K562 (cell line): ENCODE measurements at regions not wholly inside any gene's neighbourhood (a gene's known extent, or its start where the extent isn't known, plus 50 kb on each side); places are given as distances from the start of the nearest gene placed in this dataset.

Source experiments
- ATAC-seq: fragments of 200-7000 bp; cut with Tn5 transposase; 3 replicates; pipeline ENCODE4 v1.9.1; 2020; ENCODE audit warnings: moderate library complexity
- BruUV-seq: library from RNA; stranded (reverse); fragments of 400-500 nt; replicated peaks from 2 replicates; lab custom pipeline; 2021; lab: Mats Ljungman, UMichigan
- CTCF ChIA-PET: fragments of 300-600 bp; formaldehyde crosslinking; extraction: SDS; loops from one replicate; lab custom pipeline; 2021; ENCODE audit warnings: low intra/inter-chr PET ratio; lab: Yijun Ruan, JAX
- POLR2A ChIA-PET: fragments of 300-600, 350-650 bp; sonication (Branson Sonifier 250); formaldehyde crosslinking; extraction: SDS; loops from one replicate; lab custom pipeline; 2021; ENCODE audit warnings: antibody characterized with exemption, inconsistent platforms; lab: Yijun Ruan, JAX
- DNase-seq, 4 experiments: peaks; one replicate each; pipeline versions ENCODE4 v3.0.0 to v3.0.0-alpha.2; 2011 to 2018; ENCODE audit warnings: low spot score in 3 of 4, mixed read lengths in 3 of 4; ENCODE audit errors: extremely low read depth in 1 of 4
- FAIRE-seq: peaks from 2 replicates; lab custom pipeline; 2011; peaks lifted over from hg19 to GRCh38; lab: Jason Lieb, UNC
- H2AFZ ChIP-seq: 2 replicates; pipeline ENCODE4 v1.6.0; 2011; ENCODE audit warnings: low read depth, low read length, control low read depth, inconsistent platforms
- H3K27ac ChIP-seq: fragments of 200-600 bp; 3 replicates; pipeline ENCODE4 v1.8.0; 2011; ENCODE audit warnings: low read depth, mild to moderate bottlenecking, control low read depth, inconsistent platforms, low read length, moderate library complexity, mixed read lengths; ENCODE audit errors: extremely low read depth
- H3K27me3 ChIP-seq, 2 experiments: fragments of 300-600 bp in 1 of 2; 2 replicates in 1 of 2; 3 replicates in 1 of 2; pipeline versions ENCODE4 v1.6.0 to v1.8.0; 2011; ENCODE audit warnings: inconsistent platforms in 2 of 2, low read length in 2 of 2, mild to moderate bottlenecking in 1 of 2, mixed read lengths in 1 of 2, moderate library complexity in 1 of 2; ENCODE audit not compliant: control insufficient read depth in 2 of 2, insufficient read depth in 2 of 2
- H3K36me3 ChIP-seq: fragments of 300-600 bp; 3 replicates; pipeline ENCODE4 v1.8.0; 2011; ENCODE audit warnings: mild to moderate bottlenecking, low read length, inconsistent platforms; ENCODE audit not compliant: control insufficient read depth, insufficient read depth
- H3K4me1 ChIP-seq, 2 experiments: fragments of 200-600 bp in 1 of 2; replicated peaks in 1 of 2; 2 replicates in 1 of 2; 3 replicates in 1 of 2; pipeline versions ENCODE4 v1.5.1 to v1.8.0; 2011; ENCODE audit warnings: inconsistent platforms in 2 of 2, low read length in 2 of 2, mild to moderate bottlenecking in 1 of 2, mixed read lengths in 1 of 2, moderate library complexity in 1 of 2; ENCODE audit not compliant: control insufficient read depth in 2 of 2, insufficient read depth in 2 of 2
- H3K4me2 ChIP-seq: 2 replicates; pipeline ENCODE4 v1.6.1; 2011; ENCODE audit warnings: low read length, control low read depth, inconsistent platforms, mixed read lengths; ENCODE audit not compliant: insufficient read depth
- H3K4me3 ChIP-seq: fragments of 200-600 bp; sonication (generic), shearing (Covaris generic); 2 replicates; pipeline ENCODE4 v1.5.1; 2016; ENCODE audit warnings: control low read depth, inconsistent platforms
- H3K79me2 ChIP-seq: fragments of 200-600 bp; 3 replicates; pipeline ENCODE4 v1.8.0; 2011; ENCODE audit warnings: low read length, inconsistent platforms; ENCODE audit not compliant: control insufficient read depth, insufficient read depth
- H3K9ac ChIP-seq, 2 experiments: 2 replicates each; pipeline versions ENCODE4 v1.6.0 to v1.6.1; 2011; ENCODE audit warnings: low read depth in 2 of 2, low read length in 2 of 2, control low read depth in 1 of 2, inconsistent platforms in 1 of 2, mild to moderate bottlenecking in 1 of 2, mixed read lengths in 1 of 2; ENCODE audit not compliant: insufficient read depth in 1 of 2
- H3K9me1 ChIP-seq: one replicate; pipeline ENCODE4 v1.6.0; 2011; ENCODE audit warnings: inconsistent platforms, mild to moderate bottlenecking, low read length, moderate library complexity; ENCODE audit not compliant: control insufficient read depth, insufficient read depth
- H3K9me3 ChIP-seq: replicated peaks from 2 replicates; pipeline ENCODE4 v1.5.1; 2011; ENCODE audit warnings: low read depth, low read length, inconsistent platforms; ENCODE audit not compliant: control insufficient read depth, insufficient read depth
- H4K20me1 ChIP-seq: replicated peaks from 2 replicates; pipeline ENCODE4 v1.6.1; 2011; ENCODE audit warnings: low read length, inconsistent platforms, mixed read lengths; ENCODE audit not compliant: control insufficient read depth, insufficient read depth
- BDP1 ChIP-seq: IDR thresholded peaks from 3 replicates; pipeline ENCODE4 v1.6.1; 2011; ENCODE audit not compliant: insufficient read length, insufficient read depth
- BRCA1 ChIP-seq, 2 experiments: fragments of 450-650 bp in 1 of 2; sonication (generic) in 1 of 2; formaldehyde crosslinking in 1 of 2; IDR thresholded peaks; 2 replicates each; pipeline versions ENCODE4 v1.5.0 to v1.6.1; 2017 to 2020; ENCODE audit warnings: mild to moderate bottlenecking in 1 of 2, missing genetic modification reagents in 1 of 2
- CBX3 ChIP-seq, 2 experiments: IDR thresholded peaks; 1 replicate in 1 of 2; 2 replicates in 1 of 2; pipeline ENCODE4 v1.6.1; 2012; ENCODE audit warnings: inconsistent platforms in 2 of 2, low read length in 2 of 2, borderline replicate concordance in 1 of 2, control low read depth in 1 of 2
- USF1 ChIP-seq: sonication (generic); formaldehyde crosslinking; IDR thresholded peaks from 2 replicates; pipeline ENCODE4 v1.9.0; 2022; ENCODE audit warnings: mild to moderate bottlenecking, missing genetic modification reagents
- ZNF717 ChIP-seq: fragments of 250-450 bp; sonication (Bioruptor Pico); IDR thresholded peaks from 2 replicates; pipeline ENCODE4 v1.5.0; 2021
- WGBS: fragments of 100-300 bp; shearing (Covaris generic); methylation state at CpG from one replicate; pipeline ENCODE4 v1.1.6; 2016; ENCODE audit warnings: low coverage, mixed read lengths; ENCODE audit not compliant: insufficient coverage; ENCODE audit errors: missing lambda C conversion rate; 5-methylcytosine and 5-hydroxymethylcytosine counted together
- in situ Hi-C: fragments of 300-500 bp; cut with MboI; formaldehyde crosslinking; loops from 4 replicates; pipeline ENCODE4 v1.15.0; 2018; ENCODE audit warnings: inconsistent platforms, mixed read lengths
- intact Hi-C: fragments of 100-400 bp; cut with micrococcal nuclease; formaldehyde crosslinking; loops from 2 replicates; pipeline ENCODE4 v1.14.2; 2022
- TF ChIP-seq, protein P1 (sequence below), 2 experiments: fragments of 450-650 bp; formaldehyde crosslinking in 1 of 2; IDR thresholded peaks; 2 replicates each; pipeline versions ENCODE4 v1.4.0 to v1.6.1; 2014 to 2020; ENCODE audit warnings: mild to moderate bottlenecking in 2 of 2, borderline replicate concordance in 1 of 2, low read depth in 1 of 2
- TF ChIP-seq, protein P2 (sequence below): fragments of 450-650 bp; IDR thresholded peaks from 2 replicates; pipeline ENCODE4 v1.6.1; 2016; ENCODE audit warnings: low read depth, mild to moderate bottlenecking, moderate library complexity
- TF ChIP-seq, protein P3 (sequence below), 3 experiments: fragments of 200-800 bp in 1 of 3; sonication (Bioruptor generic) in 1 of 3; sonication (generic) in 1 of 3; formaldehyde crosslinking in 1 of 3; IDR thresholded peaks; 2 replicates each; pipeline versions ENCODE4 v1.6.1 to v1.8.0; 2016 to 2022; ENCODE audit warnings: mild to moderate bottlenecking in 2 of 3, missing compliant biosample characterization in 2 of 3, missing genetic modification characterization in 2 of 3, missing genetic modification reagents in 1 of 3

GRCh38 chr2:22821458-22821857, 563.5 kb upstream of the KLHL29 start (continued):
- TF ChIP-seq, protein P1, sequence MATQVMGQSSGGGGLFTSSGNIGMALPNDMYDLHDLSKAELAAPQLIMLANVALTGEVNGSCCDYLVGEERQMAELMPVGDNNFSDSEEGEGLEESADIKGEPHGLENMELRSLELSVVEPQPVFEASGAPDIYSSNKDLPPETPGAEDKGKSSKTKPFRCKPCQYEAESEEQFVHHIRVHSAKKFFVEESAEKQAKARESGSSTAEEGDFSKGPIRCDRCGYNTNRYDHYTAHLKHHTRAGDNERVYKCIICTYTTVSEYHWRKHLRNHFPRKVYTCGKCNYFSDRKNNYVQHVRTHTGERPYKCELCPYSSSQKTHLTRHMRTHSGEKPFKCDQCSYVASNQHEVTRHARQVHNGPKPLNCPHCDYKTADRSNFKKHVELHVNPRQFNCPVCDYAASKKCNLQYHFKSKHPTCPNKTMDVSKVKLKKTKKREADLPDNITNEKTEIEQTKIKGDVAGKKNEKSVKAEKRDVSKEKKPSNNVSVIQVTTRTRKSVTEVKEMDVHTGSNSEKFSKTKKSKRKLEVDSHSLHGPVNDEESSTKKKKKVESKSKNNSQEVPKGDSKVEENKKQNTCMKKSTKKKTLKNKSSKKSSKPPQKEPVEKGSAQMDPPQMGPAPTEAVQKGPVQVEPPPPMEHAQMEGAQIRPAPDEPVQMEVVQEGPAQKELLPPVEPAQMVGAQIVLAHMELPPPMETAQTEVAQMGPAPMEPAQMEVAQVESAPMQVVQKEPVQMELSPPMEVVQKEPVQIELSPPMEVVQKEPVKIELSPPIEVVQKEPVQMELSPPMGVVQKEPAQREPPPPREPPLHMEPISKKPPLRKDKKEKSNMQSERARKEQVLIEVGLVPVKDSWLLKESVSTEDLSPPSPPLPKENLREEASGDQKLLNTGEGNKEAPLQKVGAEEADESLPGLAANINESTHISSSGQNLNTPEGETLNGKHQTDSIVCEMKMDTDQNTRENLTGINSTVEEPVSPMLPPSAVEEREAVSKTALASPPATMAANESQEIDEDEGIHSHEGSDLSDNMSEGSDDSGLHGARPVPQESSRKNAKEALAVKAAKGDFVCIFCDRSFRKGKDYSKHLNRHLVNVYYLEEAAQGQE (IDR thresholded peaks at IDR 0.05; ENCODE audit: borderline replicate concordance): no peak
- TF ChIP-seq, protein P1 (CRISPR knock-in tag; IDR thresholded peaks at IDR 0.05; ENCODE audit: low read depth): no peak

DNA sequence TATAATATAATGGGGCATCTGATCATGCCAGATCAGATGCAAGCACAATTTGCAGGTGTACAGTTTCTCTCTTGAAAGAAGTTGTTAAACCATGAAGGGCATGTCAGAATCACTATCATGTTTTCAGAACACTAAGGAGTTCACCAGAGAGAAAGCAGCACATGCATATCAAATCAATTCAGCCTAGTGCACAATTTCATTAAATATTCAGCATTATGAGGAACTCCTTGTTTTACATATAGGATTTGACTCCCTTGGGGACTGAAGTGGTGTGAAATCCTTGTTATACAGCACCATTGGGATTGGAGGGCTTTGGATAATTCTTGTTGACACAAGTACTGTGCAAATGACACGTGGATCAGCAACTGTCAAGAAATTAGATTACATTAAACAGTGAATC, 562.1 kb upstream of the KLHL29 start:
- CTCF ChIA-PET: no interaction called here
- H4K20me1 ChIP-seq: no peaks in the 10 kb centered on the region
- H3K4me2 ChIP-seq: no peak overlapping the region
- in situ Hi-C loops: no loop called here
- DNase-seq (no peak), FAIRE-seq (no peak), ATAC-seq (no peak)
- no peaks in the 10 kb centered on the region for H3K9me3 ChIP-seq
- H3K79me2 ChIP-seq: no peaks in the 10 kb centered on the region
- no peaks in the 10 kb centered on the region for H3K27me3 ChIP-seq
- H3K27ac ChIP-seq: no peak overlapping the region
- H3K4me1 ChIP-seq: no peaks in the 10 kb centered on the region
- no peaks in the 10 kb centered on the region for H3K9me1 ChIP-seq
- intact Hi-C loops: no loop called here
- no TSS peak for BruUV-seq
- POLR2A ChIA-PET: no interaction called here
- WGBS: 0% methylated on average over 1 of the region's 1 CpG
- no peak overlapping the region for H2AFZ ChIP-seq
- no peaks in the 10 kb centered on the region for H3K36me3 ChIP-seq
- H3K4me3 ChIP-seq: no peak overlapping the region
- H3K9ac ChIP-seq: no peak overlapping the region
- TF ChIP-seq, protein P2, sequence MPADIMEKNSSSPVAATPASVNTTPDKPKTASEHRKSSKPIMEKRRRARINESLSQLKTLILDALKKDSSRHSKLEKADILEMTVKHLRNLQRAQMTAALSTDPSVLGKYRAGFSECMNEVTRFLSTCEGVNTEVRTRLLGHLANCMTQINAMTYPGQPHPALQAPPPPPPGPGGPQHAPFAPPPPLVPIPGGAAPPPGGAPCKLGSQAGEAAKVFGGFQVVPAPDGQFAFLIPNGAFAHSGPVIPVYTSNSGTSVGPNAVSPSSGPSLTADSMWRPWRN: no peak
- TF ChIP-seq USF1 (CRISPR knock-in tag): no peak
- no peak for TF ChIP-seq CBX3 (IDR thresholded peaks at IDR 0.05; ENCODE audit: borderline replicate concordance in 1 of 2, low read length in 2 of 2)
- no peak for TF ChIP-seq ZNF717
- TF ChIP-seq, protein P3, sequence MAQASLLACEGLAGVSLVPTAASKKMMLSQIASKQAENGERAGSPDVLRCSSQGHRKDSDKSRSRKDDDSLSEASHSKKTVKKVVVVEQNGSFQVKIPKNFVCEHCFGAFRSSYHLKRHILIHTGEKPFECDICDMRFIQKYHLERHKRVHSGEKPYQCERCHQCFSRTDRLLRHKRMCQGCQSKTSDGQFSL (CRISPR knock-in tag; IDR thresholded peaks at IDR 0.05): no peak
- TF ChIP-seq, protein P3 (tag; IDR thresholded peaks at IDR 0.05): no peak
- TF ChIP-seq BRCA1 (IDR thresholded peaks at IDR 0.05): no peak
- TF ChIP-seq BRCA1 (CRISPR knock-in tag; IDR thresholded peaks at IDR 0.05): no peak
- no peak for TF ChIP-seq BDP1
